ENCODE measurements at regions not wholly inside any gene's neighbourhood (a gene's known extent, or its start where the extent isn't known, plus 50 kb on each side); places are given as distances from the start of the nearest gene placed in this dataset.

DNA sequence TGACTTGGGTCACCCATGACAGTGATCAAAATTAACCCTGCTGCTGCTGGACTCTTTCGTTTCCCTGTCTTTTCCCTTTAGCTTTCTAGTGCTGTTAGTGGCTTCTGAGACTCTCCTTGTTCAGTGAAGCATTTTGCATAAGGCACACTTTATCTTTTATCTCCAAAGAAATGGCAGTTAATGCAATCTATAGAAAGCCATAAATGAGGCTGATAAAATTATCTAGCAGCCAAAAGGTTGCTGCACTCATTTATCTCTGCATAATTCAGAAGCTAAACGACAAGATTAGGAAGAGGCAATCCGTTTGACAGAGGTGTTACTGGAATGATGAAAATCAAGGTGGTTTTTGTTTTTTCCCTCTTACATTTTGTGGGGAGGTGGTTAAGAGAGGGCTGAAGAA is 1109.5 kb upstream of the EEF2KMT start:
- no peak for TF ChIP-seq CTCF (IDR thresholded peaks at IDR 0.05; ENCODE audit: insufficient read depth, low read depth, low read length)
- no peak overlapping the region for H3K4me3 ChIP-seq (ENCODE audit: low read depth, low read length)
- DNase-seq (ENCODE audit: low read depth), result no peak

GRCh38 chr16:6206080-6206479 is 1108.5 kb upstream of the EEF2KMT start:
- TF ChIP-seq CTCF (IDR thresholded peaks at IDR 0.05; ENCODE audit: insufficient read depth, low read depth, low read length), result no peak
- DNase-seq (ENCODE audit: low read depth), result no peak
- no peak overlapping the region for H3K4me3 ChIP-seq (ENCODE audit: low read depth, low read length)

DNA sequence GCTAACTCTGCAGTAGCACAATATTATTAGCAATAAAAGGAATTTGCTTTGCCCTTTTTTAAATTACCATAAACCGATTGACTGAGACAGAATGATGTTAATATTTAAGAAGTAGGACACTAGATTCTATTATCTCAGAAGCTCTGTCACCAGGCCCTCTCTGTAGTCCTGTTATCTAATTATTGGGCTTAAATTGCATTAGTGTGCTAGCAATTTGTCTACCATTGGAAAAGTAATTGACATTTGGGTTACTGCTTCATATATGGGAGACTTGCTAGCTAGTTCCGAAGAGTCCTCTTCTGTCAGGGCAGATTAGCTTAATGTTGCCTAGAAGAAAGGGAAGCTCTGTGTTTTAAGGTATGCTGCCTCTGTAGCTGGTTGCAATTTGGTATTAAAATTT is 1107.3 kb upstream of the EEF2KMT start:
- TF ChIP-seq CTCF (IDR thresholded peaks at IDR 0.05; ENCODE audit: insufficient read depth, low read depth, low read length), result no peak

DNA sequence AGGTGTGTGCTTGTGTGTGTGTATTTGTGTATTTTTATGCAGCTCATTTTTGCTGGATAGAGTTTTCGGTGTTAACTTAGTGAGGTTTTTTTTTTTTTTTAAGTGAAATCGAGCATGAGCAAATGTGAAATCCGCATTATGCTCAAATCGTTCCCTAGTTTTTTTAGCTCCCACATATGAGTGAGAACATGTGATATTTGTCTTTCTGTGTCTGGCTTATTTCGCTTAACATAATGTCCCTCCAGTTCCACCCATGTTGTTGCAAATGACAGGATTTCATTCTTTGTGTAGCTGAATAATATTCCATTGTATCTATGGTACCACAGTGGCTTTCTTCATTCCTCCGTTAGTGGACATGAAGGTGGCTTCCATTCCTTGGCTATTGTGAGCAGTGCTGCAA is 1103.3 kb upstream of the EEF2KMT start:
- no peak for DNase-seq (ENCODE audit: low read depth)
- TF ChIP-seq CTCF (IDR thresholded peaks at IDR 0.05; ENCODE audit: insufficient read depth, low read depth, low read length), result no peak
- no peak overlapping the region for H3K4me3 ChIP-seq (ENCODE audit: low read depth, low read length)

More for the DNA sequence above, 1107.3 kb upstream of the EEF2KMT start:
- no peak overlapping the region for H3K4me3 ChIP-seq (ENCODE audit: low read depth, low read length)
- DNase-seq (ENCODE audit: low read depth), result no peak

DNA sequence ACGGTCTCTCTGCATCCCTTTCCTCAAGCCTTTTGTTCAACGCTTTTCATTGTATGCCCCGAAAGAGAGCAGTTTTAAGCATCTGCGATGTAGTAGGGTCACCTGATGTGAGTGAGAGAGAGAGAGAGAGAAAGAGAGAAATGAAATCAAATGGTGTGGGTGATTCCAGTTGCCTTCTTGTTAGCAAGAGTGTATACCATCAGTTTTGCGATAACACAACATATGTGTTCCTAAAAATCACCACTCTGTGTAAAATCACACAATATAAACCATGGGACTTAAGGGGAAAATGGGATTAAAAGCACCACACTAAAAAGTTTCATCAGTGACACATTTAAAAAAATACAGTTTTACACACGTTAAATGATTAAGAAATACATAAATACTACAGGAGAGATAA is 1102.7 kb upstream of the EEF2KMT start:
- H3K4me3 ChIP-seq (ENCODE audit: low read depth, low read length), result no peak overlapping the region
- no peak for DNase-seq (ENCODE audit: low read depth)
- no peak for TF ChIP-seq CTCF (IDR thresholded peaks at IDR 0.05; ENCODE audit: insufficient read depth, low read depth, low read length)

- no peak overlapping the region for H3K4me3 ChIP-seq (ENCODE audit: low read depth, low read length)
- DNase-seq (ENCODE audit: low read depth), result no peak
- TF ChIP-seq CTCF (IDR thresholded peaks at IDR 0.05; ENCODE audit: insufficient read depth, low read depth, low read length), result no peak
These were observed 1098.4 kb upstream of the EEF2KMT start for GRCh38 chr16:6195966-6196365.

DNA sequence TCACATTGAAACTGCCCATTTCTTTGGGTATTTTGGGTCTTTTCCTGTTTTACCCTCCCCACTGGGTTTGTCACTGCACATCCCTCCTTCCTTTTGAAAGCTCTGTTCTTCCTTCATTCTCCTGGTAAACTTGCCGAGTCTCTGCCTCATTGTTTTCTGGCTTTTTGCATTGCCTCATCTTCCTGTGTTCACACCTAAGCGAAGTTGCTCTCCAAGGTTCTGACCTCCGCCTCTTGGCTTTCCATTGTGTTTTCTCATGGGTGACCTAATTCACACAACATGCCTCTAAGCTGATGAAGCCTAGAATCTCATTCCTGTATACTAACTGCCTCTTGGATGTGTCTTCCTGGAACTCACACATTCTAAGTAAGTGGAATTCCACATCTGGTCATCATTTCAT is 1096.1 kb upstream of the EEF2KMT start:
- no peak for DNase-seq (ENCODE audit: low read depth)
- no peak overlapping the region for H3K4me3 ChIP-seq (ENCODE audit: low read depth, low read length)
- TF ChIP-seq CTCF (IDR thresholded peaks at IDR 0.05; ENCODE audit: insufficient read depth, low read depth, low read length), result no peak

Data from fibroblast of villous mesenchyme (primary cell).